Vagina (tissue), 2 donors: ENCODE measurements at regions not wholly inside any gene's neighbourhood (a gene's known extent, or its start where the extent isn't known, plus 50 kb on each side); places are given as distances from the start of the nearest gene placed in this dataset.

Experiments used
- DNase-seq, 2 donors: peaks; one replicate each; pipeline ENCODE4 v3.0.0-alpha.2; 2017; ENCODE audit errors: extremely low spot score in 2 of 2
- H3K27ac ChIP-seq: fragments of 200-600 bp; sonication (generic); one replicate; pipeline ENCODE4 v1.5.1; 2019
- H3K27me3 ChIP-seq: fragments of 200-600 bp; sonication (generic); one replicate; pipeline ENCODE4 v1.5.1; 2019
- H3K36me3 ChIP-seq, 2 donors: fragments of 200-600 bp; sonication (generic); one replicate each; pipeline ENCODE4 v1.5.1; 2017 to 2019
- H3K4me1 ChIP-seq: fragments of 200-600 bp; sonication (generic); one replicate; pipeline ENCODE4 v1.5.1; 2019
- H3K4me3 ChIP-seq, 2 donors: fragments of 200-600 bp; sonication (generic); 1 replicate in 1 of 2; 2 replicates in 1 of 2; pipeline ENCODE4 v1.5.1; 2016 to 2019
- H3K9me3 ChIP-seq: fragments of 200-600 bp; sonication (generic); one replicate; pipeline ENCODE4 v1.5.1; 2019
- POLR2A ChIP-seq, 2 donors: fragments of 450-650 bp; IDR thresholded peaks; one replicate each; pipeline ENCODE4 v1.6.1; 2017; ENCODE audit warnings: antibody characterized with exemption in 2 of 2, mild to moderate bottlenecking in 2 of 2, moderate library complexity in 2 of 2
- POLR2AphosphoS5 ChIP-seq, 2 donors: sonication (generic); formaldehyde crosslinking; IDR thresholded peaks; one replicate each; pipeline ENCODE4 v1.9.0; 2017; ENCODE audit warnings: antibody characterized with exemption in 2 of 2, mild to moderate bottlenecking in 2 of 2, low read depth in 1 of 2; ENCODE audit not compliant: insufficient read depth in 1 of 2
- intact Hi-C: fragments of 100-400 bp; cut with DNase I; formaldehyde crosslinking; loops from one replicate; pipeline ENCODE4 v1.15.1; 2023
- TF ChIP-seq, protein P1 (sequence below), 3 experiments: fragments of 450-650 bp in 2 of 3; fragments of 200-600 bp in 1 of 3; sonication (generic) in 1 of 3; IDR thresholded peaks; one replicate each; pipeline ENCODE4 v1.5.1; 2017 to 2019; ENCODE audit warnings: antibody characterized with exemption in 3 of 3, mild to moderate bottlenecking in 2 of 3, moderate library complexity in 2 of 3

GRCh38 chr4:29002151-29002550 lies 1718.0 kb upstream of the PCDH7 start:
- TF ChIP-seq POLR2AphosphoS5 (IDR thresholded peaks at IDR 0.05; ENCODE audit: insufficient read depth in 1 of 2, low read depth in 1 of 2) (no peak), POLR2A (IDR thresholded peaks at IDR 0.05) (no peak)
- TF ChIP-seq, protein P1, sequence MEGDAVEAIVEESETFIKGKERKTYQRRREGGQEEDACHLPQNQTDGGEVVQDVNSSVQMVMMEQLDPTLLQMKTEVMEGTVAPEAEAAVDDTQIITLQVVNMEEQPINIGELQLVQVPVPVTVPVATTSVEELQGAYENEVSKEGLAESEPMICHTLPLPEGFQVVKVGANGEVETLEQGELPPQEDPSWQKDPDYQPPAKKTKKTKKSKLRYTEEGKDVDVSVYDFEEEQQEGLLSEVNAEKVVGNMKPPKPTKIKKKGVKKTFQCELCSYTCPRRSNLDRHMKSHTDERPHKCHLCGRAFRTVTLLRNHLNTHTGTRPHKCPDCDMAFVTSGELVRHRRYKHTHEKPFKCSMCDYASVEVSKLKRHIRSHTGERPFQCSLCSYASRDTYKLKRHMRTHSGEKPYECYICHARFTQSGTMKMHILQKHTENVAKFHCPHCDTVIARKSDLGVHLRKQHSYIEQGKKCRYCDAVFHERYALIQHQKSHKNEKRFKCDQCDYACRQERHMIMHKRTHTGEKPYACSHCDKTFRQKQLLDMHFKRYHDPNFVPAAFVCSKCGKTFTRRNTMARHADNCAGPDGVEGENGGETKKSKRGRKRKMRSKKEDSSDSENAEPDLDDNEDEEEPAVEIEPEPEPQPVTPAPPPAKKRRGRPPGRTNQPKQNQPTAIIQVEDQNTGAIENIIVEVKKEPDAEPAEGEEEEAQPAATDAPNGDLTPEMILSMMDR (IDR thresholded peaks at IDR 0.05), result no peak
- no peak overlapping the region for H3K4me3 ChIP-seq
- no peaks in the 10 kb centered on the region for H3K27me3 ChIP-seq
- DNase-seq, result no peak
- no peaks in the 10 kb centered on the region for H3K4me1 ChIP-seq
- H3K36me3 ChIP-seq, result no peaks in the 10 kb centered on the region
- H3K27ac ChIP-seq, result no peak overlapping the region
- no peaks in the 10 kb centered on the region for H3K9me3 ChIP-seq
- intact Hi-C loops, result no loop called here

GRCh38 chr4:29005838-29006237 lies 1714.3 kb upstream of the PCDH7 start:
- Histone ChIP-seq H3K27ac (no peak overlapping the region), H3K36me3 (no peaks in the 10 kb centered on the region), H3K4me3 (no peak overlapping the region), H3K9me3 (no peaks in the 10 kb centered on the region), H3K27me3 (no peaks in the 10 kb centered on the region), H3K4me1 (no peaks in the 10 kb centered on the region)
- intact Hi-C loops, result no loop called here
- TF ChIP-seq POLR2AphosphoS5 (IDR thresholded peaks at IDR 0.05; ENCODE audit: insufficient read depth in 1 of 2, low read depth in 1 of 2) (no peak), POLR2A (IDR thresholded peaks at IDR 0.05) (no peak)
- TF ChIP-seq, protein P1 (IDR thresholded peaks at IDR 0.05), result no peak
- DNase-seq, result no peak

DNA sequence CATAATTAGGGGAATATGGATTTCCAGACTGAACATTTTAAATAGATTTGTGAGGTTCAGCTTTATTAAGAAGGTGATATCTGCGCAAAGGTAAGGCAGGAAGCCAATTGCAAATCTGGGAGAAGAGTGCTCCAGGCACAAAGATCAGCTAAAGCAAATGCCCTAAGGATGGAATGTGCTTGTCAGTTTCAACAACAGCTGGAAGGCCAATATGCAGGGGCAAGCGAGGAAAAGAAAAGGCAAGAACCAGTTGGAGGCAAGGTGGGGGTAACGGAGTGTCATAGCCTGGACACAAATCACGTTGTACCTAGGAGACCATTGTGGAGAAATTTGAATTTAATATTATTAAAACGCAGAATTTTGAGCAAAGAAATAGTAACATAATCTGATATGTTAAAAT lies 1710.3 kb upstream of the PCDH7 start:
- no peaks in the 10 kb centered on the region for H3K4me1 ChIP-seq
- DNase-seq, result no peak
- intact Hi-C loops, result no loop called here

GRCh38 chr4:29013341-29013740 lies 1706.8 kb upstream of the PCDH7 start:
- TF ChIP-seq POLR2A (IDR thresholded peaks at IDR 0.05) (no peak), POLR2AphosphoS5 (IDR thresholded peaks at IDR 0.05; ENCODE audit: insufficient read depth in 1 of 2, low read depth in 1 of 2) (no peak)
- TF ChIP-seq, protein P1 (IDR thresholded peaks at IDR 0.05), result no peak
- Histone ChIP-seq H3K9me3 (no peaks in the 10 kb centered on the region), H3K4me3 (no peak overlapping the region), H3K27me3 (no peaks in the 10 kb centered on the region), H3K27ac (no peak overlapping the region), H3K4me1 (no peaks in the 10 kb centered on the region), H3K36me3 (no peaks in the 10 kb centered on the region)
- DNase-seq, result no peak
- intact Hi-C loops, result no loop called here

More for the DNA sequence above, 1710.3 kb upstream of the PCDH7 start:
- no peaks in the 10 kb centered on the region for H3K36me3 ChIP-seq
- H3K27me3 ChIP-seq, result no peaks in the 10 kb centered on the region
- H3K4me3 ChIP-seq, result no peak overlapping the region
- H3K9me3 ChIP-seq, result no peaks in the 10 kb centered on the region
- TF ChIP-seq, protein P1 (IDR thresholded peaks at IDR 0.05), result no peak
- TF ChIP-seq POLR2AphosphoS5 (IDR thresholded peaks at IDR 0.05; ENCODE audit: insufficient read depth in 1 of 2, low read depth in 1 of 2), result no peak
- no peak for TF ChIP-seq POLR2A (IDR thresholded peaks at IDR 0.05)
- H3K27ac ChIP-seq, result no peak overlapping the region

- no peaks in the 10 kb centered on the region for H3K4me1 ChIP-seq
- H3K9me3 ChIP-seq, result no peaks in the 10 kb centered on the region
- TF ChIP-seq POLR2AphosphoS5 (IDR thresholded peaks at IDR 0.05; ENCODE audit: insufficient read depth in 1 of 2, low read depth in 1 of 2) (no peak), POLR2A (IDR thresholded peaks at IDR 0.05) (no peak)
- TF ChIP-seq, protein P1 (IDR thresholded peaks at IDR 0.05), result no peak
- no peaks in the 10 kb centered on the region for H3K36me3 ChIP-seq
- DNase-seq, result no peak
- H3K27ac ChIP-seq, result no peak overlapping the region
- no peaks in the 10 kb centered on the region for H3K27me3 ChIP-seq
- intact Hi-C loops, result no loop called here
- no peak overlapping the region for H3K4me3 ChIP-seq
These were observed 1705.6 kb upstream of the PCDH7 start for GRCh38 chr4:29014555-29014954.
